GM21619 (cell line): ENCODE measurements at regions not wholly inside any gene's neighbourhood (a gene's known extent, or its start where the extent isn't known, plus 50 kb on each side); places are given as distances from the start of the nearest gene placed in this dataset.

Experiments
- ATAC-seq: cut with Tn5 transposase; IDR thresholded peaks from one replicate; pipeline ENCODE4 v1.9.1; 2021; ENCODE audit not compliant: unreplicated experiment

- ATAC-seq: no peak
Observed at GRCh38 chr3:124563376-124563775, 166.9 kb upstream of the UMPS start.

GRCh38 chr3:124565013-124565412 is 165.2 kb upstream of the UMPS start:
- no peak for ATAC-seq

GRCh38 chr3:124565551-124565950 is 164.7 kb upstream of the UMPS start:
- ATAC-seq: no peak

GRCh38 chr3:124566701-124567100 is 163.6 kb upstream of the UMPS start:
- no peak for ATAC-seq

DNA sequence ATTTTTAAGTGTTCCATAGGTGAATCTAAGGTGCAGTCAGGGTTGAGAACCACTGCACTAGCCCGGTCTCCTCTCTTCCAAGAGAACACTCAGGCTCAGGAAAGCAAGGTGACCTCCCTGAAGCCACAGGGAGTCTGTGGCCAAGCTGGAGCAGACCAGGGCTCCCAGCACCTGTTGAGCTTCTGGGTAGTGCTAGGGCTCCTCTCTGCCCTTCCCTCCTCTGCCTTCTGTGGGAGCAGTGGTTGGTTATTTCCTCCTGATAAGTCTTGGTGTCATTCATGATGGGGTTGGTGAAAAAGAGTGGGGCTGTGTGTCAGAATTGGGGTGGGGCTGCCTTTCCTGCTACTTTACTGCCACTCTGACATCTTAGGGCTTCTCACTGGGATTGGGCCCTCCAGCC is 163.1 kb upstream of the UMPS start:
- ATAC-seq: no peak

DNA sequence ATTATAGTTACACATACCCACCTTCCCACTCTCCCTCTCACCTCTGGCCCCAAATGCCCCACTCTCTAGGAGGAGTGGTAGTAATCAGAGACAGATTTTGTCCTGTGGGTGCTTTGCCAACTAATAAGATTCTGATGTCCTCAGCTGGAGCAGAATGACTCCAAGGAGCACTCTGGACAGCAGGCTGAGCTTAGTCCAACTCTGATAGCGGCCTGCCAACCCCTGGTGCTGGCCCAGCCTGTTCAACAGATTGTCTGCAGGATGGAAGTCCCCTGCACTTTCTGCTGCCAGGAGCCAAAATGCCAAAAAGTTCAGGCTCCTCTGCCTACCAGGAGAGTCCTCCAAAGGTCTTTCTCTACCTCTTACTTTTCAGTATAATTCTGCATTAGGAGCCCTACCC is 160.5 kb upstream of the UMPS start:
- ATAC-seq: no peak

DNA sequence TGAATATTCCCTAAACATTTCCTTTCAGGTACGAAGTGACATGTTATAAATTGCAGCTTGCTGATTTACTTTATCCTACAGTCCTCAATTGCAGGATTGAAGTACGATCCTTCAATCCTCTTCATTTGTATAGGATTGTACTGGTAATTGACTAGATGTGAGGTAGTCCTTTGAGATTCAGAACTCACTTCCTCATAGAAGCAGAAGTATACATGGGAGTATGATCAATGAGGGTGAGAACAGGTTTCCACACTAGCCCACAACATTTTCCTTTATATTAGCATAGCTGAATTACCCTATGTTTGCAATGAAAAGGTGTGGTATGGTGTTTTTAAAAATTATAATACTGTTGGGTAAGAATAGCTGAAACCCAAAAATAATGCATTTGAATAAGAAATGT is 160.0 kb upstream of the UMPS start:
- no peak for ATAC-seq

DNA sequence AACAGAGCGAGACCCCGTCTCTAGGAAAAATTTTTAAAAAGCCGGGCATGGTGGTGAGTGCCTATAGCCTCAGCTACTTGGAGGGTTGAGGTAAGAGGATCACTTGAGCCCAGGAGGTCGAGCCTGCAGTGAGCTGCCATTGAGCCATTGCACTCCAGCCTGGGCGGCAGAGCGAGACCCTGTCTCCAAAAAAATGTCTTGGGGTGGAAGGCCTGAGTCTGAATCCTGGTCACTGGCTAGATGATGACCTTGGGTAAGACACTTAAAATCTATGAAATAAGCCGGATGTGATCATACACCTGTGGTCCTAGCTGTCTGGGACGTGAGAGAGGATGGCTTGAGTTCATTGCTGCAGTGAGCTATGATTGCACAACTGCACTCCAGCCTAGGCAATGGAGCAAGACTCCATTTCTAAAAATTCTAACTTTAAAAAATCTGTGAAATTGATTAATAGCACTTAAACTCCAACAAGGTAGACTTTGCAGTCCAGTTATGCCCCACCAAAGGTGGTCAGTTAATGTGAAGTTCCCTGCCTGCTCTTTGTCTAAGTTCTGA is 157.3 kb upstream of the UMPS start:
- no peak for ATAC-seq

DNA sequence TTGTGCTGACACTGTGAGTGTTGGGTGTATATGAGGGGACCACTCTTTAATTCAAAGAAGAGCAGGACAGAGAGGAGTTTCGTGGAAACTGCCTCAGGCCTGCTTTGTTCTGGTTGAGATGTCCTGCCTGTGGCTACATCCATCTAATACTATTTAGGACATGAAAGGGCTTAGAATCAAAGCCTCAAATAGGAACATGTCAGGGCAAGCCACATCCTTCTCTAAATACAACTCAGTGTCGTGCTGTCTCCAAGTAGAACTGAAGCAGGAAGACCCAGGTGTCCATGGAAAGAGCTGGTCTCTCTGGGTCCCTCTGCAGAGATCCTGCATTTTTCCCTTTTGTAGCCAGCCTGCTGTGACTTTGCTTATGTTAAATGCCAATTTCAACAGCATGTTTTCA is 156.2 kb upstream of the UMPS start:
- no peak for ATAC-seq

GRCh38 chr3:124576565-124577493 is 153.4 kb upstream of the UMPS start:
- no peak for ATAC-seq

GRCh38 chr3:124577494-124578167 is 152.6 kb upstream of the UMPS start:
- ATAC-seq: peak; percentile 64

GRCh38 chr3:124579641-124580040 is 150.6 kb upstream of the UMPS start:
- ATAC-seq: no peak

GRCh38 chr3:124582196-124582595 is 148.1 kb upstream of the UMPS start:
- no peak for ATAC-seq

DNA sequence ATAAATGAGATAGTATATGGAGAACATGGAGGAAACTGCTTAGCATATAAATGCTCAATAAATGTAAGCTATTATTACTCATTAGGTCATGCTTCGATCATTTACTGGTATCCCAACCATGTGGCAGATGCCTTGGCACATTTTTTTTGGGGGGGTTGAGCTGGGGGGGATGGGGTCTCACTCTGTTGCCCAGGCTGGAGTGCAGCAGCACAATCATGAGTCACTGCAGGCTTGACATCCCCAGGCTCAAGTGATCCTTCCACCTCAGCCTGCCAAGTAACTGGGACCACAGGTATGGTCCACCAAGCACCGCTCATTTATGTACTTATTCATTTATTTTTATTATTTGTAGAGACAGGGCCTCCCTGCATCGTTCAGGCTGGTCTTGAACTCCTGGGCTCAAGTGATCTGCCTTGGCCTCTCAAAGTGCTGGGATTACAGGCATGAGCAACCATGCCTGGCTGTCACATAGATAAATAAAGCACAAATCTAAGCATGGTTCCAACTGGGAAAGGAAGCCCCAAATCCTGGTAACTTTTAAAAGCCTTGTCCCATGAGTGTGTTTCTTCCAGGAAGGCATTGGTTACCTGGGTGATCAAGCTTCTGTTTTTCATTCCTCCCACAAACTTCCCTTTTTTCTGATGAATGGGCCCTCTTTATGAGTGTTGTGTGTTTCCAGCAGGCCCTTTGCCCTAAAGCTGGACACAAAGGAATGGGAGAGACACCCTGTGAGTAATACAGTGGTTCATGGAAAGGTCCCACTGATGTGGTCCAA is 147.4 kb upstream of the UMPS start:
- ATAC-seq: no peak

DNA sequence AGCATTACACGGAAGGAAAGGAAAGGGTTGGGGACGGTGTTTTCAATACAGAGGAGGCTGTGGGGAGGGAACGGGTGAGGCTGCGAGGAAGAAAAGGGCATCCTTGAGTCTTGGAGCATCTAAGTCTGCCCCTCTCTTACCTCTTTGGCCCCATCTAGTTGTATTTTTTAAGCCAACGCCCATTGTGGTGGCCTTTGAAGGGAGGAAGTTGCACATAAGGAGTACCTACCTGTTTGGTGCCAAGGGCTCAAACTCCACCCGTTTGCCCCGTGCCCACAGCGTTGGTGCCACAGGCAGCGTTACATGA is 146.1 kb upstream of the UMPS start:
- no peak for ATAC-seq

GRCh38 chr3:124584552-124585391 is 145.5 kb upstream of the UMPS start:
- no peak for ATAC-seq

DNA sequence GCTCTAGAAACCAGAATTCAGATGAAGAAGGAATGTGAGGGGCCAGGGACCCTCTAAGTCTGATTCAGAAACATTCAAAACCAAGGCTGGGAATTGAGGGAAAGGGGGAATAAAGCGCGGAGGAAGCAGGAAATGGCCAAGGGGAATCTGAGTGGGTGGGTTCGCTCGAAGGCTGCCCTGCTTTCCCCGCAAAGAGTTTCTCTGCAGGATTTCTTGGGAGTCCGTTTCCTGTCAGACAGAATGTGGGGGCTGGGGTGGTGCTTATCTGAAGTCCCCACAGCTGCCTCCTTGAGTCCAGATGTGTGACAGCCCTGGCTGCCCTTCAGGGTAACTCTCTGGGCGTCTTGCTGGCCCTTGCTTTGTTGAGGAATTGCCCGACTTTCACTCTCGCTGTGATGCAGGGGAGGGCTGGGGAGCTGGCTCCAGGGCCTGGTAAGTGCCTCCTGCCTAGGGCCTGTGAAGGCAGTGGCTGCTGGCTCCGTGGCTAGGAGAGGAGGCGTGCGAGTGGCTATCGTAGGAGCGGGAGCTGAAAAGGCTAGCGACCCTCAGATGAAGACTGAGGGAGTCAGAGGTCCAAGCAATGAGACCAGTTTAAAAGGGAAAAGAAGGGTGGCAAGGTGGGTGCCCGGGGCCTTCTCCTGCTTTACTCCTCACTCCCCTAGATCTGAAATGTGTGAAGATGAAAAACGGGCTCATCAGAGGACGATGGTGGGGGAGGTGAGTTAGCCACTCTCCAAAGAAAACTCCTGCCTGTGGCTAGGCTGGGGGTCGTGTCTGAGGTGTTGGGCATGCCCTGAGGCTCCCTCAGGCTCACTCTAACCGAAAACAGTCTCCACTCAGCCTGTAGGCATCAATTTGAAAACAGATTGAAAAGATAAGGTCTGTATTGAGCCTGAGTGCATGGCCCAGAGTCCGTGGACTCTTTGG is 143.9 kb upstream of the UMPS start:
- no peak for ATAC-seq

DNA sequence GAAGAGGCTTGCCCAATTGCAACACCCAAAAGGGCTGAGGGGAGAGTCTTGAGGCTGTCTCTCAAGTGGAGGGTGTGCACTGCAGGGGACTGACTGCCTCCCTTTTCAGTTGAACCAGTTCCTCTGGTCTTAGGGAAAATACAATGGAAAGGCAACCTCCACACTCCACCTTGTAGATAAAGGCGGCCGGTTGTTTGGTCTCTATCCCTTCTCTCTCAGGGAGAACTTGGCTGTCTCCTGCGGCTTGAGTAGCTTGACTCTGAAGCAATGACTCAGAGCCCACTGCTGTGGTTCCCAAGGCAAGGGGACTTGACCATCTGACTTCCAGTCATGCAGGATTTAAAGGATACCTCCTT is 143.2 kb upstream of the UMPS start:
- ATAC-seq: no peak

GRCh38 chr3:124588036-124588435 is 142.2 kb upstream of the UMPS start:
- no peak for ATAC-seq

DNA sequence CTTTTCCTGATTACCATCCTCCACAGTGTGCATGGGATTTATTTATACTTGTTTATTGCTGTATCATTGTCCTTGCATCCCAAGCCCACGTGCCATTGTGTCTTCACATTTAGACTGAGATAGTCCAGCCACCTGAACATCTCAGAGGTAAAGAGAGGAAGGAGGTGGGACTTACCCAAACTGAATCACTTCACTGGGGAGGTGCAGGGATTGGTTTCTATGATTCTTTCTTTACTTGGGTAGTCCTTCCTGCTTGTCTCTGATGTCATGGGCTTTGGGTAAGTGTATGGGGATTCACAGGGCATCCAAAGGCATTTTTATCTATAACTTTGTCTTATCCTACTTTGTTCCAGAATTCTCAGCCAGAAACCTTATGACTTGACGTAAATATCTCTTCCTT is 141.5 kb upstream of the UMPS start:
- ATAC-seq: no peak
